A204.1 (cell line): ENCODE measurements at regions not wholly inside any gene's neighbourhood (a gene's known extent, or its start where the extent isn't known, plus 50 kb on each side); places are given as distances from the start of the nearest gene placed in this dataset.

Source experiments
- FAIRE-seq: peaks from 2 replicates; lab custom pipeline; 2012; peaks lifted over from hg19 to GRCh38; lab: Jason Lieb, UNC

DNA sequence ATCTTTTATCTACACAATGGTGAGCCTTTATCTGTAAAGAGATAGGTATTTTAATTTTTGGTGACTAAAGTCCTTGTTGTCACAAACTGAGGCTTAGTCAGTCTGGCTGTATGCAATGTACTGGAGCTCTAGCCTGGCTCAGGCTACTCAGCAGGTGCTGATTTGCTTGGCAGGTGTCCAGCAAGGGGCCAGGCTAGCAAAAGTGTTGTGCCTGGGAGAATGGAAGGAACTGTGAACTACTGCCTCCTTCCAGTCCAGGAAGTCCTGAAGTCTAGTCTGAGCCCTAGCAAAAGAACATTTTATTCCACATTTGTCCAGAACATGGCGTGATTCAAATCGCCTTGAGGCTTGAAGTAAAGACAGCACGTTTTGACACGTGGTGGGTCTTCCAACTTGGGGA, 260.5 kb downstream of the CCDC85A start:
- no peak for FAIRE-seq

DNA sequence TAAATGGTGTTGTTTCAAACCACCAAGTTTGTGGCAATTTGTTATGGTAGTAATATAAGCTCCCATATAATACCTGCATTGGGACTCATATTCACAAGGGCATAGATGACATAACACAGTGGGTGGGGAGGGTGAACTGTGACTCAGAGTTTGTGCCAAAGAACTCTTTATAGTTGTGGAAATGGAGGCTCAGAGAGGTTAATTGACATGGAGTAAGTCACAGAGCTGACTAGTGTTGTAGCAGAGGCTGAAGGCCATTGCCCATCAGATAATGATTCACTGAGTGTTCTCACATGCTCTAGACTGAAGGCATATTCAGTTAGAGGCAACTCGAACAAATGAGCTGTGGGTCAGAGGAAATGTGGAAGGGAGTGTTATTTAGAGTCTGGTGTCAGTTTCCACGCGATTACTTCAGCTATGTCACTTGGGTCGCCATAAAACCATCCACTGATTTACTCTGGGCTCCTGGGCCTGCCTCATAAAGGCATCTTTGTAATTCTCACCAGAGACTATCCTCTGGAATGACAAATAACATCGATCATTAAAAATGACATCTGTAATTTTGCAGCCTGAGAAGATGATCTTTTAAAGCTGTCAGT, 264.7 kb downstream of the CCDC85A start:
- FAIRE-seq = no peak

DNA sequence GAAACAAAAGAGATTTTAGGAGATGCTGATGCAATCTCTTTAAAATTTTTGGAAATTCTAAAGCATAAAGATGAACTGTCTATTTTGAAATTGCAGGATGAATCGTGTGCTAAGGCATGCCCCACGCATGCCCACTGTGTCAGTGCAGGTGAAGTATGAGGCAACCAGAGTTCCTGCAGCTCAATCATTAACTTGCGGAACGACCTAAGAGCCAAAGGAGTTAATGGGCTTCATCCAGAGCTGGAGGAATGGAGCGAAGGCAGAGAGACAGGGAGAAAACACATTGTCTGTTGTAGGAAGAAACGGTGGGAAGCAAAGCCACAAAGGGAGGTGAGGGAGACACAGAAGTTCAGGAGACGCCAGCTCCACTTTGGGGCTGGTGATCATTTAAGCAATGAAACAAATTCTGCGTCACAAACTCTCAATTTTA, 265.2 kb downstream of the CCDC85A start:
- no peak for FAIRE-seq

DNA sequence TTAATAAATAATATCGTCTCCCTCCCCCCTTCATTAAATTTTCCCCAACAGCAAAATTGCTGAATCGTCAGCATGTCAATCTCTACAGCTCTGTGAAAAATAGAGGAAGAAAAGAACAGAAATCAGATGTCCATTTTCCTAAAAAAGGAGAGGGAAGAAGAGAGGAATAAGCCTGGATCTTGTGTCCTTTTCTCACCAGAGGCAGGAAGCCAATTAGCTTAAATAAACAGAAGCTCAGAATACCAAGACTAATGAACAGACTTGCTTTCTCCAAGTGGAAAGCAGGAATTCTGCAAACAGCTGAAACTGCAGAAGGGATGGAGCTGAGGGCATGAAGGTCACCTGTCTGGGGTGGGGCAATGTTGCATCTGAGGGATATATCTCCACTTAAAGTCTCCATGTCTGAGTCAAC, 265.7 kb downstream of the CCDC85A start:
- no peak for FAIRE-seq

DNA sequence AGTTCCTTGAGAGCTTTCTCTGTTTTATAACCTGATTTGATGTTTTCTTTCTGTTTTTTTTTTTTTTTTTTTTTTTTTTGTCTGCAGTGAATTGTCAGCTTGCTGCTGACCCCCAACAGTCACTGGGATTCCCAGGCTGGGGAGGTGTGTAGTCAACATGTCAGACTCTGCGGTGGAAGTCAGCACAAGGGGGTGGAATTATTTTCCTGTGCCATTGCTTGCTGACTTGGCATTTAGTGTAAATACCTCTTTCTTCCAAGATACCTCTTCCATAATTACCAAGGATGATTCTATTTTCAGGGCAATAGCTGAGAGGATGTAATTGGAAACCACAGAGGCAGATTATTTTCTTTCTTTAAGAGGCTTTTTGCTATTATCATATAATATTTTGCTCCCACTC, 266.3 kb downstream of the CCDC85A start:
- FAIRE-seq = no peak

DNA sequence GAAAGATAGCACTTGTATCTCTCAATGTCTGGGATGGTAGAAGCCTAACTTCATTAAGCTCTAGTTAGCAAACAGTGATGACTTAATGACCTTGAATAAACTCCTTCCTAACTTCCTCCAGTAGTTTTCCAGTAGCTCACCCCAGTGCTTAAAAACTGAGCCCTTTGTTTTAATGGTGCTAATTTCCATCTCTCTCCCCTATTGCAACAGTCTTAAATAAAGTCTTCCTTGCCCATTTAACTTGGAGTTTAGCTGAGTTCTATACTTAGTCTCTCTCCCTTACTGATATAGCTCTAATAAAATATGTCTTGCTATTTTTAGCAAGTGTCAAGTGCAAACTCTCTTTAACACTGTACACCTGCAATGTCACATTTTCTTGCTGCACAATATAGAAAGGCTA, 267.0 kb downstream of the CCDC85A start:
- FAIRE-seq = no peak

DNA sequence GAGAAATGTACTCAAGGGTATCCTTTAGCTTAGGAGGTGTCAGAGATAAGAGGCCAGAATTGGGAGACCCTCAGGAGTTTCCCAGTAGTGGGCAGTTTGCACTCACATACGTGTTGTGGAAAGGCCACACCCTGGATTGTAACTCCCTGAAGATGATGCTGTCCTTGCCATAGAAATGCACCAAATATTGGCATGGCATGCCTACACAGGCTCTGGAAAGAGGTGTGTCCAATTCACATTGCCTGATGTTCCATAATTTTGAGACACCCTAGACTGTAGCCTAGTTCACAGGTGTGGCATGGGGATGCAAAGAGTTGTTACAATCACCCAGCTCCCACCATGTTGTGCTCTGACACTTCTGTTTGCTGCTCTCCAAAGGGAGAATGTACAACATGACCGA, 271.9 kb downstream of the CCDC85A start:
- FAIRE-seq = no peak

DNA sequence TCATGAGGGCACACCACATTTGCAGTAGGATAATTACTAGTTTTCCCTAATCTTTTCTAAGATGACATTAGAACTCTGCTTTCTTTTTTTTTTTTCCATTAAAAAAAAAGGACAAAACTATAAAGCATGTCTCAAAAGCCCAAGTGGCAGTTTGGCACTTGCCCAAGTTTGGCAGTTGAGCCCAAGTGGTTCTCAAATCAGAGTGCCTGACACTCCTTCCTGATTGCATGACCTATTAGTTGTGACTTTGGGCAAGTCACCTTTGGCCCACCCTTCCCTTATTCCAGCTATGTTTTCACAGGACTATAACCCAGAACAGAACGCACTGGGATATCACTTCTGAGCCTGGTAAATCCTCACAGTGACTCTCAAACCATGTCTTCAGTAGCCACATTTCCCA, 273.0 kb downstream of the CCDC85A start:
- FAIRE-seq = no peak

DNA sequence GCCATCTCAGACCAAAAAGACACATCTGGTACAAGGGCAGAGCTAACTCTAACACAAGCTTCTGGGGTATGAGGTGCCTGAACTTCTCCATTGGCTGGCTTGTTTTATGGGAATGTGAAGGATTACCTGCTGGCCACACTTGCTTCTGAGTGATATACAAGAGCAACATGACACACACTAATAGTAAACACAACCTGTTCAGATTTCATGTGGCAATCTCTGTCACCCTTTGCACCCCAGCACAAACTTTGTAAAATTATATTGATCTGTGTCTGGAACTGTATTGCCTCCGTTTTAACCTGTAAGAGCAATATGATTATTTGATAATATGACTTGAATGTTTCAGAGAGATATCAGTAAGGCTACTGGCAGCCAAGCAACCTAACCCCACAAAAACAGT, 276.7 kb downstream of the CCDC85A start:
- no peak for FAIRE-seq

DNA sequence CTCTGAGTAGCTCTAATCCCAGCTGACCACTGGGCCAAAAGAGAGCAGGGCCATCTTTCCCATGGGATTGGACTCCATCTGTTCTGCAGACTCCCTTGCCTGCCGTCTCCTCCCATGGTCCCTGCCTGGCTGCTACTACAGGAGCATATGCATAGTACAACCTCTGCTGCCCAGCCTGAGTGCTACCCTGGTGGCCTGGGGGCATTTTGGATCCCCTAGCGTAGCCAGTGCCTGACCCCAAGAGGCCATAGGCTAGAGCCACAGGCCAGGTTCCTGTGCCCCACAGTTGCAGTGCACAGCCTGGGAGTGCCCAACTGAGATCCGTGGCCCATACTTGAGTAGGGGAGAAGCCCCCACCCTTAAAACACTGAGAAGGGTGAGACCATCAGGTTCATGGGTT, 280.3 kb downstream of the CCDC85A start:
- no peak for FAIRE-seq

DNA sequence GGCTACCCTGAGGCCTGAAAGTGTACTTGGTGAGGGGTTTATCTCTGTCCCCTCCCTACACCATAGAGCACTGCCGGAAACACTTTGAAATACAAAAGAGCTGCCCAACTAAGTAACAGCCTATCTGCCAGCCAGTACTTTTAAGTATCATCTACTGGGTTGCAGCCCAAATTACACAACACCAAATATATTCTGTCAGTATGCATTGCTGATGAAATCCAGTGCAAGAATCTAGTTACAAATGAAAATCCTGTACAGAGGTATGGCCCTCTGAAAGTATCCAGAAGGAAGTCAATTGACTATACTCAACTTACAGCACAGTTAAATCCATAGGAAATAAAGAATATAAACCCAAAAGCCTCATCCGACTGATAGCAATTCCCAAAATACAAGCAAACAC, 280.8 kb downstream of the CCDC85A start:
- no peak for FAIRE-seq

DNA sequence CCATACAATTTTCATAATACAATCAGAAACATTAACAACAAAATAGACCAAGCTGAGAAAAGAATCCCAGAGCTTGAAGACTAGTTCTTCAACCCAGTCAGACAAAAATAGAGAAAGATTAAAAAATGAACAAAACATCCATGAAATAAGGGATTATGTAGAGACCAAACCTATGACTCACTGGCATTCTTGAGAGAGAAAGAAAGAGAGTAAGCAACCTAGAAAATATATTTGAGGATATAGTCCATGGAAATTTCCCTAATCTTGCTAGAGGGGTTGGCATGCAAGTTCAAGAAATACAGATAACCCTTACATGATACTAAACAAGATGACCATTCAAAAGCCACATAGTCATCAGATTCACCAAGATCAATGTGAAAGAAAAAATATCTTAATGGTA, 281.7 kb downstream of the CCDC85A start:
- FAIRE-seq = no peak

DNA sequence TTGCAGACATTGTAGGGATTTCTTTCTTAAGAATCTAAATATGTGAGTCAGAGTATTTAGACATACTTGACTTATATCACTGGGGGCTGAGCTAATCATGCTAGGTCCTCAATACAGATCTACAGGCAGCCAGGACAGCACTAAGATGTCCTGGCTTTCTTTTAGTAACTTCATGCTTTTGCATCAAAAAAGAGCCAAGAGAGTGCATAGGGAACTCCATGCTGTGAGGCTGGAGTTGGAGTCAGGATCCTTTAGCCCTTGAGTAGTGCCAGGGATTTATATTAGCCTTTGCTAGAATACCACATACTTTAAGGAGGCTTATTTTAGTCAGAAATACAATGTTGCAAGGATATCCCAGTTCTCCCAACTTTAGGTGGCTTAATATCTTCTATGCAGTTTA, 289.7 kb downstream of the CCDC85A start:
- FAIRE-seq = no peak

DNA sequence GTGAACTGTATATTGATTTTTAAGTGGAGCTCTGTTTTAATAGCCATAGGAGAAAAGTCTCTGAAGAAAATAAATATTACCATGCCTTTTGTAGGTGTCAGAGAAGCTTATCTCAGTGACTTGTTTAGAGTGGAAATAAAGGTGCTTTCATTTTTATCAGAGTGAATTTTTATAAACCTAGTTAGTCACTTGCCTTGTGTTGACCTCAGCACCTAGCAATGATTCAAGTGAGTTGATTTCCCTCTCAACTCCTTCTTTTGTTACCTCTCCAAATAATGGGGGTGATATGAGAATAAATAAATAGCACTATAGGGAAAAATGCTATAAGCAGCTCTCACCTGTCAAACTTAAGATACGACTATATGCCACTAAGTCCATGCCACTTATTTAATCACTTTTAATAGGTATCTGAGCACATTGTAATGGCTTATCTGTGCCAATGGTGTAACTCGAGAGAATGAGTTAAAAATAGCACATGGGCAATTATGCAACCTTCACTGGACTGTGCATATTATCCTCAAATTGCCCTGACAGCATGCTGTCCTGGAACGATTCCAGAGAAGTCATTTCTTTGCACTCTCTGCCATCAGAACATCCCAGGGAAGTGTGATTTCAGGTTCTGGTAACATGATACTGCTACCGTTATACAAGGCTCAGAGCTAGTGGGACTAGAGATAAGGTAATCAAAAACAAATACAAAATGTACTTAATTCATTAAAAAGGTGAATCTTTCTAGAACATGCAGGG, 290.8 kb downstream of the CCDC85A start:
- FAIRE-seq = no peak

DNA sequence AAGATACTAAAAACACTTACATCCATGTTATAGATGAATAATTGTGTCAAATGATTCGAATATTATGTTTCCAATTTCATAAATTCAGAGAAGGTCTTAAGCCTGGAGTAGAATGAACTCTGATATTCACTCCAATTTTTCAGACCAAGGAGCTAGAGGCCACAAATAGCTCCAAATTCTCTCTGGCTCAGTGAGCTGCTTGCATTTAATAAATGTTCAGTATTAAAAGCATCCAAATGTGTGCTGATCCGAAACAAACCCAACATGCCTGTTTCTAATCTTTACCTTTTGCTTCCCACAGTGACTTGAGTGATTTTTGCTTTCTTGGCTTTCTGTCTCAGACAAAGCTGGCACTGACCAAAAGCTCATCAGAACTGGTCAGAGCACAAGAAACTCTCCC, 291.4 kb downstream of the CCDC85A start:
- no peak for FAIRE-seq

DNA sequence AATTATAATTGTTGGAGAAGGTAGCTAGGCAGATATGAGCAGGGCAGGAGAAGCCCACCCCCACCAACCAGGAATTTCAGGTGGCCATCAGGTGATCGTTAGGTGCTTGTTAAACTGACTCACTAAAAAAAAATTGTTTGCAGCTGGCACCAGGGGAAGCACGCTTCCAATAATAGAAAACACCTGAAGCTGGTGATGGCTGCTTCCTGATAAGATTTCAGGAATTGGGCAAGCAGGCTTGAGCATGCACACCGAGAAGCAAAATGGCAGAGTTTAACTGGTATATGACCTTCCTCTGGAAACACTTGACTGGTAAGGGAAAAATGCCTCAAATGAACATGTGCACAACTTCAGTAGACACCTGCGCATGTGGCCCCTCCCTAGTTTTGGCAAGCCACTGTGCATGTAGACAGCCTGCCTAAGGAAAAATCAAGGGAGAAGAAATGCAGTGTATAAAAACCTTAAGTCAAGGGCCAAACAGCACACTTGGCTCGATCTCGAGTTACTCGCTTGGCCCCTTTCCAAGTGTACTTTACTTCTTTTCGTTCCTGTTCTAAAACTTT, 292.8 kb downstream of the CCDC85A start:
- no peak for FAIRE-seq

DNA sequence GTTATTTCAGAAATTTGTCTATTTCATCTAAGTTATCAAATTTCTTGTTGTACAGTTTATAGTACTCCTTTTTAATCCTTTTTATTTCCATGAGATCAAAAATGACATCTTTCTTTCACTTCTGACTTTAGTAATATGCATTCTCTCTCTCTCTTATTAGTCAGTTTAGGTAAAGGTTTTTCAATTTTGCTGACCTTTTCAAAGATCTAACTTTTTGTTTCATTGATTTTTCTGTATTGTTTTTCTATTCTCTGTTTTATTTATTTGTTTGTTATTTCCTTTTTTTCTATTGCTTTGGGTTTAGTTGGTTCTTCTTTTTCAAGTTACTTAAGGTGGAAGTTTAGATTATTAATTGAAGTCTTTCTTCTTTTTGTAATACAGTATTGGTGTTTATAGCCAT, 294.2 kb downstream of the CCDC85A start:
- no peak for FAIRE-seq

DNA sequence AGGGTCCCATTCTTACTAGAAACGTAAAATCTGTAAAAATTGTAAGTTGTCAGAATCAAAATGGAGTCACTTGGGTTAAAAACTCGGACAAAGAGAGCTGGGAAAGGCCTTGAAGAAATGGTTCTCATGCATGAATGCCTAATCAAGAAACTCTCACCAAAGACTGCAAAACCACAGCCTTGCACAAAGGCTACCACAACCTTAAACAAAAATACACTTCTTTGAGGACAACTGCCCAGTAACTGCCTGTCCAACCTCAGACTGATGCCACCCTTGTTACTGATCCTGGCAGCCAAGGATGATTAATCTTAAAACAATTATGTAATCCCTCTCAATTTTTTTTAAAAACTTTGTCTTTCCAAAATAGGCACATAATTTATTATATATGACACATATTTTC, 299.3 kb downstream of the CCDC85A start:
- no peak for FAIRE-seq

DNA sequence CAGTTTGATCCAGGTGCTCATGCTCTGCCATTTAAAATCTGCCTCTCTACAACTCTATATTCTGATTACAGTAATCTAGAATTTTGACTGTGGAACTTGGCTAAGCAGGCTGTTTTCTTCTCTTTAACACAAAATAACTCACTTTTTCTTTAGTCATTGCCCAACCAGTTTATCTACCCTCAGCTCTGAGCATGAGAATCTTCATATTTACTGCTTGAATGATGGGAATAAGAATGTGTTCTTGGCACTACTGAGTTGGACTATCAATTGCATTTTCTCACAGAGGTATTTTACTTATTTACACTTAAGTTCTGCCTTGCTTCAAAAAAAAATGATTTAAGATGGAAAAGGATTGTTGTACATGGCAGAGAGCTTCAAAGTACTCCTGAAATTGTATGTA, 301.1 kb downstream of the CCDC85A start:
- no peak for FAIRE-seq

DNA sequence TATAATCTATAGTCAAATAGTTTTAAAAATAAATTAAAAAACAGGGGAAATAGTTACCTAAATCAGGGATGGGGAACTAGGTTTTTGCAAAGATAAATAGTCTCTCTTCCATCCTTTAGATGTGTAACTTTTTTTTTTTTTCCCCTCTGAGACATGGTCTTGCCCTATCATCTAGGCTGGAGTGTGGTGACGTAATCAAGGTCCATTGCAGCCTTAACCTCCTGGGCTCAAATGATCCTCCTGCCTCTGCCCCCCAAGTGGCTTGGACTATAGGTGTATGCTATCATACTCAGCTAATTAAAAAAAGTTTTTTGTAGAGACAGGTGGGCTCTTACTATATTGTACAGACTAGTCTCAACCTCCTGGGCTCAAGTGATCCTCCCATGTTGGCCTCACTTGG, 316.5 kb downstream of the CCDC85A start:
- FAIRE-seq = no peak

DNA sequence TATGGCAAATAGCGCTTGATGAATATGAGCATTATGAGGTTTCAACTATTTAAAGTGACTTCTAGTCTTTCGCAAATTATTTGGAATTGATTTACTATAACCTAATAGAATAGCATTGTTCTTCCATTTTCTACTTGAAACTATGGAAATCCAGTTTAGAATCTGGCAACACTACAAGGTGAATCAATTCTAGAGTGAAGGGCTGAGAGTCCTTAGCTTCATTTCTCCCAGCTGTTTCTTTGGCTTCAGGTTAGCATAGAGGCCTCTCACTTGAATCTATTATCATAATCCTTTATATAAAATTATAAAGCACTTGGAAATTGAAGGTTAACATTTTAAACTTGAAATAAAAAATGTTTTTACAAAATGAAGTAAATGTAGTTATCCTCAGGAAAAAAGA, 318.8 kb downstream of the CCDC85A start:
- FAIRE-seq = no peak

DNA sequence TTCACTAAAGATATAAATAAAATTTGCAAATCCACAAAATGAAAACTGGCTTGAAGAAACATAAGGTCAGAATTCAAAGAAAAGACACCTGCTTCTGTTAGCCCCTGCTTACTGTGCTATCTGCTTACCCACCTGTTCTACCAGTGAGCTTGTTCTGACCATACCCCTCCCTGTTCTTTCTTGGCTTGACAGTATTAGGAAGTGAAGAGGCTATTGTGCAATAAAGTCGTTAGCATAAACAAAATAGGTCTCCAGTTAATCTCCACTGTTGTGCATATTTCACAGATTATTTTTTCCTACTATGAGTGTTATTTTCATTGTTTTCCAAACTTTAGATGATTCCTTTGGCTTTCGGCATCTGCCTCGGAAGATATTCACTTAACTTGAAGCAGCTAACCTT, 322.1 kb downstream of the CCDC85A start:
- no peak for FAIRE-seq

DNA sequence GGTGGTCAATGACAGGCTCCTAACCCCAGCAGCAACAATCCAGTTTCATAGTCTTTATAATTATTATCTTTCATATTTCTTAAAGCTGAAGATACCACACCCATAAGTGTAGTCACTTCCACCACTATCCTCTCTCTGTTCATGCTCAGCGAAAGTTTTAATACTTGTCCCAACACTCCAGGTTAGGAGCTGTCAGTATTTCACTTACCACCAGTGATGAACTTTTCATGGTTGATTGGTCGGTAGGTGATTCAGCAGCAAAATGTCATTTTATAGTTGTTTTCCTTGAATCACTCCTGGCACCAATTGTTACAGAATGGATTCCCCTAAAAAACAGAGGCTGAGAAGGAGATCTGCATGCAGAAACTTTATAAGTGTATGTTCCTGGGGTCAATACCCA, 324.9 kb downstream of the CCDC85A start:
- no peak for FAIRE-seq

DNA sequence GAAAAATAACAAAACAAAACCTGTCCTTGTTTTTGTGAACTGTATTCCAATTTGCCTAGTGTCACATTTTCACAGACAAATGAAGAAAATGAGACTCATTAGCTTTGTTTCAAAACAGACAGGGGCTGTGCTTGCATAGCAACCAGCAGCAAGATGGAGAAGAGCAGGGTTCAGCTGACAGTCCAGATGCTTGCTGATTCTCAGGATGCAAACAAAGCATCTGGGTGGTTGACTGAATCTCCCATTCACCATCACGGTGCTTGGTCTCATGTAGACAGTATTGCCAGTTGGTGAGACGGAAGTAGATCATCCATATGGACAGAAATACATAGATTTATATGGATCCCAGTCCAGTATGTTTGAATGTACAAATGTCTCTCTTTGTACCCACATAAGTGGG, 326.8 kb downstream of the CCDC85A start:
- FAIRE-seq = no peak
